HG03159 (cell line): ENCODE measurements at regions not wholly inside any gene's neighbourhood (a gene's known extent, or its start where the extent isn't known, plus 50 kb on each side); places are given as distances from the start of the nearest gene placed in this dataset.

Experiments used
- ATAC-seq: cut with Tn5 transposase; IDR thresholded peaks from one replicate; pipeline ENCODE4 v1.9.1; 2021; ENCODE audit warnings: mild to moderate bottlenecking, moderate library complexity; ENCODE audit not compliant: unreplicated experiment

DNA sequence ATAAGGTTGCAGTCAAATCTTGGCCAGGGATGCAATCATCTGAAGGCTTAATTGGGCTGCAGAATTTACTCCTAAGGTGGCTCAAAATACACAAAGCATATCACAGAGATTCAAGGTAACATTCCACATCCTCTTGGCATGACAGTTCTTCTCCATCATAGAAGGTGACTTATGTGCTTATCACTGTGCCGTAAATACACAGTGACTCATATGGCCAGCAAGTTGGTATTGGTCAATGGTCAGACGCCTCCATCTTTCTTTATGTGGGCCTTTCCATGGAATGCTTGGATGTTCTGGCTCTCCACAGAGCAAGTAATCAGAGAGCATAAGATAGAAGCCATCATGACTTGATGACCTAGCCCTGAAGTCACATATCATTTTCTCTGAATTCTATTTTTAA, 168.8 kb upstream of the ST8SIA2 start:
- ATAC-seq, result no peak

DNA sequence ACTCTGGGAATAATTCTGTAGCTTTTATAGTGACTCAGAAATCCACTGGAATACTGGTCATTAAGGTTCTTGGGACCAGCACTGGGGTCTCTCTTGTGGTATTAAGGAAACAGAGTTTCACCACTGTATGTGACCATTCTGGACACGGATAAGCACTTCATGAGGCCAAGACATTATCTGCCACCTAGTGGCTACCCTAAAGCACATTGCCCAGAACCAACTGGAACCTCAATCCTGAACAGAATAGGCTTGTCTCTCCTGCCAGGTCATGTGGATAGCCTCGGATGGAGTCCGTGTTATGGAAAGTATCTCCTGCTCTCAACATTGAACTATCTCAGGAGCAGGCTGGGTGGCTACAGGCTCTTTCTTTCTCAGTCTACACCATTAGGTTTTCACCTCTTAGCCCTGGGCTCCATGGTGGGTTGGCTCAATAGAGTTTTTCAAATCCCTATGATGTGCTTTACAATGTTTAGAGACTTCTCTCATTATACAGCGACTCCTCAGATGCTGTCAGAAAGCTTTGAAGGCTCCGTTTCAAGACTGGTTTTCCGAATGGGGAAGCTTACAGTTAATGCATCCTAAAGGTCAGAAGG, 167.6 kb upstream of the ST8SIA2 start:
- ATAC-seq, result peak; percentile 74

DNA sequence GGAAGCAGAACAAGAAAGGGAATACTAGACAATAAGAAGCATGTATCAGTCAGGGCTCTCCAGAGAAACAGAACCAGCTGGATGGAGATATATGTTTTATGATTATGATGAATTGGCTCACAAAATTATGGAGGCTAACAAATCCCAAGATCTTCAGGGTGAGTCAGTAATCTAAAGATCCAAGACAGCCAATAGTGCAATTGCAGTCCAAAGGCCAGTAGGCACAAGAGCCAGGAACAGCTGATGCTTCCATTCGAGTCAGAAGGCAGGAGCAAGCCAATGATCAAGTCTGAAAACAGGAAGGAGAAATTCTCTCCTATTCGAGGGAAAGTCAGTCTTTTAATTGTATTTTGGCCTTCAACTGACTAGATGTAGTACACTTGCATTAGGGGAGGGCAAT, 164.9 kb upstream of the ST8SIA2 start:
- ATAC-seq, result no peak

DNA sequence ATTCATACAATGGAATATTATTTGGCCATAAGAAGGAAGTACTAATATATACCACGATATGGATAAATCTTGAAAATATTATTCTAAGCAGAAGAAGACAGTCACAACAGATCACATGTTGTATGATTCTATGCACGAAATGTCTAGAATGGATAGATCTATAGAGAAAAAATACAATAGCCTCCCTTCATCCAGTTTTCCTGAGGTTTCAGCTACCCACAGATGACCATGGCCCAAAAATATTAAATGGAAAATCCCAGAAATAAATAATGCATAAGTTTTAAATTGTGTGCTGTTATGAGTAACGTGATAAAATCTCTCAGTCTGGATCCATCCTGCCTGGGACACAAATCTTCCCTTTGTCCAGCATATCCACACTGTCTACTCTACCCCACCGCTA, 162.2 kb upstream of the ST8SIA2 start:
- no peak for ATAC-seq

DNA sequence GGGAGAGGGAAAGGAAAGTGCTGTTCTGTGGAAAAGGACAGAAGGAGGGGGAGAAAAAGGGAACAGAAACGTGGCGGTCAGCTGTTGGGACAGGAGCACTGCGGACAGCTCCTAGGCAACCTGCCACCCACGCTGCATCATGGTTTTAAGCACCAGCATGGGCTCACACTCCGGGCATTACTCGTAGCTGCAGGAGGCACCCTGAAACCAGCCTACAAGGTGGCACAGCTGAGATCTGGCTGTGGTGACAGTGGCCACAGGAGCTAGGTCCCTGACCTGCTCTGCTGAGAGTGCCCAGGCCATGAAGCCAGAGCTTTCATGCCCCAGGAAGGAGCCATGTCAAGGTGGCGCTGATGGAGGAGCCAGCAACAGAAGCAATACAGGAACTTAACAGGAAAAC, 161.4 kb upstream of the ST8SIA2 start:
- ATAC-seq, result no peak

DNA sequence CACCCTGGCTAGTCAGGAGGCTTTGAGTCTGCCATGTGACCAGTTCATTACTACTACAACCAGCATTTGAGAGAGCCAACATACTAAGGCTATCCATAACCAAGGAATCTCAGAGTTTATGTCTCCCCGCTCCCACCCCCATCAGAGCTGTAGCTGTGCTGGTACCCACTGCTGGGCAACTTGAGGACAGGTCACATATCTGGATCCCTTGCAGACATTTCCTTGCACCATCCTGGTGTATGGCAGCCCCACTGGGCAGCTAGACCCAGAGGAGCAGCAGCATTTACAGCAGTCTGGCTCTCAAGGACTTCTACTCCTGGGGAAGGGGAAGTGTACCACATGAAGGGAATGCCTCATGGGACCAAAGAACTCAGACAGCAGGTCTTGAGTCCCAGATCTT, 160.8 kb upstream of the ST8SIA2 start:
- ATAC-seq, result no peak

DNA sequence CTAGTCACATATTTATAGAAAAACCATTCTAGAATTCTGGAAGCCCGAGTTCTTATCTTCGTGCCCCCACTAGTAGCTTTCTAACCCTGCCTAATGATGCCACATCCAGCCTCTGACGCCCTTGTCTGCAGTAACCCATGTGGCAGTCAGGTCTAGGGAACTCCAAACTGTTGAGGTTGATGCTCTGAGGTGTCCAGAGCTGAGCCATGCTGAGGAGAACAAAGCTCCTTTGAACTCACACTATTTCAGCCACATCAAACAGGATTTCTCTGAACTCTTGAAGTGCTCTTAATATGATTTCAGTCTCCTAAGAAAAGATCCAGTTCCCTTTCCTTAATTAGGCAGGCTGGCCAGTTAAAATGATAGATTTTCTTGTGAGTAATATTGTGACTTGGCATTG, 150.5 kb upstream of the ST8SIA2 start:
- no peak for ATAC-seq

DNA sequence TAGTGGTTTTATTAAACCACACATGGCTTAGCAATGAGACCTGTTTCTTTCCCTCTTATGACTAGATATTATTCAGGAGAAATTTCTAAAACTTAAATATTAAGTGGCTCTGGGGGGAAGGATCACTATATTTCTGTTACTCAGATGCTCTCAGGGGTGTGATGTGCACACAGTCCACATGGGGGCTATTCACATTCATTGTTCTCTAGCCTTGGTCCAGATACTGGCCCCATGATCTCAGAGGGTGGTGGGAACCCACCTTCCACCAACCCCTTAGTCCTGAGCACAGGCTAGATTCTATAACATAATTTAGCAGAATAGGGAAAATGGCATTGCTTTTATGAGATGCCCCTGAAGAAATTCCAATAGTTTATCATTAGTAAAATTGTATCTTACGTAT, 149.0 kb upstream of the ST8SIA2 start:
- ATAC-seq, result no peak

DNA sequence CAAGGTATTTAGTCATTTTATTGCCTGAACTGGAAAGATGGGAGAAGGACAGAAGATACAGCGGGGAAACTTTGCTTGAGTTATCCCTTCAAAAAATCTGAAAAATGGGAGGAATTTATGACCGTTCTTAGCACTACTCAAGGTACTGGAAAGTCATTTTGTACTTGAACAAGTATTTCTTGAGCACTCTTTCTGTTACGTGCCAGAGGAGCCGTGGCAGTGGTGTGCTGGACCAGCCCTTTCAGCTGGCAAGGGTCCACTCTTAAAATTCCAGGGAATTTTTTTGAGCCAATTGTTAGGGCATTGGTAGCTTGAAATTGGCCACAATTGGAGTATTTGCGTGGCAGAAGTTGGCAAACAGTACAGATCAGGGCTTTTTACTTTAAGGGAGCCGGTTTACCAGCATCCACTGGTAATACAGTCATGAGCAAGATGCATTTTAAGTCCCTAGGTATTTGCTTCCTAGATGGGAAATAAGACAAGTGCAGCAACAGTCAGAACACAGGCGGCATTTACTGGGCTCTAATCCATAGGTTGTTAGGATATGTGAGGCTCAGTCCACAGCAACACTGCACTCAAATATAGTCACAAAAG, 145.9 kb upstream of the ST8SIA2 start:
- no peak for ATAC-seq

DNA sequence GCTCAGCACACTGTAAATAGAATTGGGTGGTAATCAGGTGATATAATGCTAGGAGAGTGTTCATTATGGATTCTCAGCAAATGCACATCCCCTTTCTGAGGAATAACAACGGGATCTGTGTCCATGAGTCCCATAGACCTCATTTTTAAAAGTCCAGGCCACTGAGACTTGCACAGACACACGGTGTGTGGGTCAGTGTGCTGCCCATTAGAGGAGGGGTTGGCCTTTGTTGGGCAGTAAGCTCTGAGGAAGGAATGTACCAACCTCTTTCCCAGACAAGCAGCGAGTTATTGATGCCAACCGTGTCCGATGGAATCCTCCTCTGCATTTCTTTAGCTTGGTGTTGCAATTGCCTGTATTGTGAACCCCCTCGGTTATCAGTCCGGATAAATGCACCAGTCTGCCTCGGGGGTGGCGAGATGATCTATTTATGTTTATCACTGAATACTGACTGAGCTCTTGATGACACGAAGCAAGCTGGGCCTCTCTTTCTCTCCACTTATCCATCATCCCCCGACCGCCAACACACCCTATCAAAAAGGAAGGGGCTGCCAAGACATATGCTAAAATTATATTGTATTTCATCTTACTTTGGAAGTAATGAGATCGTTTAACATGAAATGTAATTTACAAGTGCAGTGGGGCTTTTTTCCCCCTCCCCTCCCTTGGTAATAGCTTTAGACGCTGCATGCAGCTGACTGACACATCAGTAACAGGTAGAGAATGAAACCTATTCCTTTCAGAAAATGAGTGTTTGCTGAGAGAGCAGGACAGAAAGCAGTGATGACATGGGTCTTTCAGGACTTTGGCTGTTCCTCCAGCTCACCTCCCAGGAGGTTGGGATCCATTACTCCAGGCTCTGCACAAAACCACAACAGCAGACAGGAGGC, 126.6 kb upstream of the ST8SIA2 start:
- no peak for ATAC-seq

DNA sequence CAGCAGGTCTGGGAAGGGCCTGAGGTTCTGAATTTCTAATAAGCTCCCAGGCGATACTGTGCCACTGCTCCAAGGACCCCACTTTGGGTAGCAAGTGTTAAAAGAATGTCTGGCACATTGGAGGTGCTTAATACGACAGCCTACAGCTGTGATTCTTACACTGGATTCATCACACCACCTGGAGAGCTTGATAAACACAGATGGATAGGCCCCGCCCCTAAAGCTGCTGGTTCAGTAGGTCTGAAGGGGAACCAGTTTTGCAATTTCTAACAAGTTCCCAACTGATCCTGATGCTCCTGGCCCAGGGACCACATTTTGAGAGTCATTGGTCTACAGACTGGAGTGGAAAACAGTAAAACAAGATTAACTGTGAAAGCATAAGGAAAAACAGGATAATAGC, 124.8 kb upstream of the ST8SIA2 start:
- no peak for ATAC-seq

DNA sequence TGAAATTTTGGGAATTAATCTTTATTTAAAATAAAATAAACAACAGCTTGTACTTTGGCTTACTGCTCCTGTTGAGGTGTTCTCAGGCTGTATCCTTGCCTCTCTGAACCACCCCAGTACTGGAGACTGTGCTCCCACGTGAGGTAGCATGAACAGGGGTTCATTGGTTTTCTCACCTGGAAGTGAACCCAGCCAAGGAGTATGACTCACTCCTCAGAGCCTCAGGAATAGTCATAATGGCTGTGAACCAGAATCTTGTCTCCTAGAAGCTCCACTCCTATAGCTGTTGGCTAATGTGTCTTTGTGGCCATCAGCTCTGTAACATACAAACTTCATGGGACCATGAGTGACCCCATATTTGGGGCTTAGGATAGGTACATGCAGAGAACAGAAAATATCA, 122.5 kb upstream of the ST8SIA2 start:
- no peak for ATAC-seq

DNA sequence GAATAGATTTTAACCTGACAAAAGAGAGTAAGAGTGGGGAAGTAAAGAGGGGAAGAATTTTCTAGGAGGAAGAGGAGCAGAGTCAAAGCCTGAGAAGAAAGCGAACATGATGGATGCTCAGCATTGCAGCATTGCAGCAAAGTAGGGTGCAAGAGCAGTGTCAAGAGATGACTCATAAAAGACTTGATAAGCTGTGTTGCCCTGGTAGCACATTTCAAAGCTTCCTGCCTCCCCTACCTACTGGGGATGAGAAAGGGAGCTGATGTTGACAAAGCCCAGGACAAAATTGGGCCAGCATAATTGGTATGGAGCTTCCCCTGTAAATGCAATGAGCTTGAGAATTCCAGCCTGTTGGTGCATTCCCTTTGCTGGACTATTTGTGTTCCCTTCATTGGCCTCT, 121.6 kb upstream of the ST8SIA2 start:
- no peak for ATAC-seq

DNA sequence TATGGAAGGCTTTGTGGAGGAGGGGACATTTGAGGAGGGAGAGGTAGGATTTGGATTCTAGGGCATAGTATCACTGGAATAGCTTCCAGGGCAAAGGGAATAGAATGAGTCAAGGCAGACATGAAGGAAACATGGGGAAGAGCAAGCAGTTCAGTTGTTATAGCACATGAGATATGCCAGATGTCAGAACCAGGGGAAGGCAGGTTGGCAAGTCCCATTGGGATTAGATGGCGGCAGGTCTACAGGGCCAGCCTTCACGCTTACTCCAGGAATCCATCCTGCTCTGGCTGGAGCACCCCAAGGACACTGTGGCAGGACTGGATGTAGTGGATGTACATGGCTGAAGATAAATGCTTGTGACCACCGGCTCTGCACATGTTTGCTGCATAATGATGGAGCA, 120.4 kb upstream of the ST8SIA2 start:
- ATAC-seq, result no peak

DNA sequence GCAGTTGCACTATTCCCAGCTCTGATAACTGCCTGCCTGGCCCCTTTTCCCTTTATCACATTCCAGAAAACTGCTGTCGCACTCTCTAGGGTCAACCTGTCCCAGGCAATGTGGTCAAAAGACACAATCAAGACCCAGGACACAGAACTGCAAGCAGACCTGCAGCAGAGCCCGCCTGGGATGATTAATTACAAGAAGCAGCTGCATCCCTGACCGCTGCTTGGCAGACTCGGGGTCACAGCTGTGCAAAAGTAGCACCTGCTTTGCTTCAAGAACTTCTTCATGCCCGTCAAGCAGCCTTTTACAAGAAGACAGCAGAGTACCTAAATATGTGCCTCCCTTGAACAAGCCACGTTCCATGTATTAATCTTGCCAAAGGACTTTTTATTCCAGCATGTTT, 120.0 kb upstream of the ST8SIA2 start:
- no peak for ATAC-seq

DNA sequence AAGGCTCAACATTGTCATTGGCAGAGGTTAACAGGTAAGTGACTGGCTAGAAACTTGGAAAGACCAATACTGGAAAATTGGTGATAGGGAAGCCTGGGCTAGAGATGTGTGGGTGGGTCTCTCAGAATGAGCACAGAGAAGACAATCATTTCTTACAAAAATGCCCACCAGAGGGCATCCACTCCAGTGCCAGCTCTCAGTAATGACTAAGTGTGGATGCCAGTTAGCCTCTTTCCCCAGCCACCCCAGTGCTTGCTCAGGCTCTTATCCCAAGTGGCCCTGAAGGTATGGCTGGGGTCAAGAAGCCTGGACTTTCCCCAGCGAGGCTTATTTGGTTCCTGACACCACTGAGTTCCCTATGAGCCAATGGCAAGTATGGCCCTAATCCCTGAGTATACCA, 115.9 kb upstream of the ST8SIA2 start:
- ATAC-seq, result no peak

DNA sequence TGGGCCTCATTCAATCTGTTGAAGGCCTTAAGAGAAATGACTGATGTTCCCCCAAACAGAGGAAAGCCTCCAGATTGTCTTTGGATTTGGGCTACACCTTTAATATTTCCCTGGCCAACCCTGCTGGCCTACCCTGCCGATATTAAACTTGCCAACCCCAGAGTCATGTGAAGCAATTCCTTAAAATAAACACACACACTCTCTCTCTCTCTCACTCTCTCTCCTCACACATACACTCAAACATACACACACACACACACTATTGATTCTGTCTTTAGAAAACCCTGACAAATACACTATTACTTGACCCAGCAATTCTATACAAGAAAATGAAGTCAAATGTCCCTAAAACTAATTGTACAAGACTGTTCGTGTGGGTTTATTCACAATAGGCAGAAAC, 109.9 kb upstream of the ST8SIA2 start:
- ATAC-seq, result no peak

DNA sequence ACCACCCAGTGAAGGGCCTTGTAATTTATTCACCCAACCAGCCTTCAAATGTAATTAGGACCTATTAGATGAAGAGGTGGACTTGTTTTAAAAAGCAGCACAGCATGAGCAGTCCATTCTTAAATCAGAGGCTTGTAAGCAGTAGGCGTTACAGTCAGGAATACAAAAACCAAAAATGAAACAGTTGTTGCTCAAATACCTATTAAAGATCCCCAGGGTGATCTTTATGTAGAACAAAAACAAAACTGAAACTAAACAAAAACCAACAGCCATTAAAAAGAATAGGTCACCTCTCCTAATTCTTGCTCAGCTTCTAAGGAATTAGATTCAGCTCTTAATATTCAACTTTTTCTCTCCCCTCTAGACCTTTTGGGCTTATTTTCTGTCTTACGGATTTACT, 104.9 kb upstream of the ST8SIA2 start:
- ATAC-seq, result peak; percentile 86

DNA sequence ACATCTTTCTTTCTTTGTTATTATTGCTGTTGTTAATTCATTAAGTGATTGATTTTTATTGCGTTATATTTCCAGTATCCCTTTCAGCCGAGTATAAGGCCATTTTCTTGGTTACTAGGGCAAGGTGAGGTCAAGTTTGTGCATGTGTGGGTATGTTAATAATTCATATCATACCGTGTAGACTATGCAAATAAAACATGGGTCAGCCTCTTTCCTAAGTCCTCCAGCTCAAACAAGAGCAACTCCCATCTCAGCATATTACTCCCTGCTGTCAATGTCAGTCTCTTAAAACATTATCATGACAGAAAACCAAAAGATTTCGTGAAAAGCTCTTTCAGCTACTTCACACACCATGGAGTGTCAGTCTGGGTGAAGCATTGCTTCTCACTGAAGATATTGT, 103.9 kb upstream of the ST8SIA2 start:
- no peak for ATAC-seq

DNA sequence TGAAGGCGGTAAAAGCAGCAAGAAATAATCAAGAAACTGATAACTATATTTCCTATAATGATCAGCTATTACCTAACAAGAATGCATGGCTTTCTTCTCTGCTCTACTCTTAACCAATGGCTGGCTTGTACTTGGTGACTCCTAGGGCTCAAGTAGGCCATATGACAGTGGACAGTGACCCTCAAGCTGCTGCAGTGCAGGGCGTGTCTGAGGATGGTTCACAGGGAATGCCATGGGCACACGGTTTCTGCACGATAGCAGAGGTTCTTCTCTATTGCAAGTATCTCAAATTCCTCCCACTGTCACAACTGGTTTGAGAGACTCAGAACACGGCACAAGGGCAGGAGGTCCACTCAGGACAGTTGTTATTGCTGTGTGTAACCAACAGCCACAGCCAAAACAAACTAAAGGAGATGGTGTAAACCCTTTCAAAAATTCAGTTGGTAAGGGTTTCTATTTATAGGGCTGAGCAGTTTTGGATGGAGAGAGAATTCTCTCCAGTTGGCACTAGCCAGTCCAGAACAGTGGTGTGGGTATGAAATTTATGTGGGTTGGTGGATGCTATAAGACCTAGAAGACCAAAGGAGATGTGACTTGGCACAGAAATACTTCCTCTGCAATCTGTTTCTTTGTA, 103.2 kb upstream of the ST8SIA2 start:
- no peak for ATAC-seq

DNA sequence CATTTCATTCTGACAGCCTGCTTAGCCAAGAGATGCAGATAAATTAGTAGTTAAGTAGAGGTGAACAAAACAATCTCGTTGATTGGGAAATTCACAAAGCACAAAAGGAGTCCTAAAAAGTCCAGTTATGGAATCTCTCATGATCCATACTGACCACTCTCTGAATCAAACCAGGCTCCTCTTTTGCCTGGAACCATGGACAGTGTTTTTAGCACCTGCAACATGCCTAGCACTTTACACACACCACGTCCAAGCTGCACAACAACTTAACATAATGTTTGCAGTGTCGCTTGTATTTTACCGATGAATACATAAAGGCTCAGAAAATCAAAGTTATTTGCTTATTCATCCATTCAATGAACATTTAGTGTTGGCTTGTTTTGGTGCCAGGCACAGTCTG, 101.8 kb upstream of the ST8SIA2 start:
- no peak for ATAC-seq

DNA sequence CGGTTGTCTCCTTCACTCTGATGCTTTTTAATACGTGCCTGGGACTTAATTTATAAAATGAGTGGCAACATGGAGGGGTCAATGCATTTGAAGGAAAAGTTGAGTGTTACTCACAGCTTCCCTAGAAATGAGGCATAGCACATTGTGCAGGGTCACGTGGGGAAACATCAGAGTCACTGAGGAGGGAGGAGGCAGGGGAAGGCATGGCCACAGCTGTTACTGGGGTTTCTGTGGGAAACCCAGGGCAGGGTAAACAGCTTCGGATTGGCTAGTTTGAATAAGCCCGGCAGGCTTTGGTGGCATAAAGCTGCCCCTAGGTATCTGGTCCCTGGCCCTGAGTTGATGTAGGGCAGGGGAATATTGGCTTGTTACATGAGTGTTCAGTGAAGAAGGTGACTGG, 98.9 kb upstream of the ST8SIA2 start:
- ATAC-seq, result no peak
